ENCODE measurements at regions not wholly inside any gene's neighbourhood (a gene's known extent, or its start where the extent isn't known, plus 50 kb on each side); places are given as distances from the start of the nearest gene placed in this dataset.
A peak's percentile ranks its signal among the peaks of the same experiment; 100 is the strongest.

DNA sequence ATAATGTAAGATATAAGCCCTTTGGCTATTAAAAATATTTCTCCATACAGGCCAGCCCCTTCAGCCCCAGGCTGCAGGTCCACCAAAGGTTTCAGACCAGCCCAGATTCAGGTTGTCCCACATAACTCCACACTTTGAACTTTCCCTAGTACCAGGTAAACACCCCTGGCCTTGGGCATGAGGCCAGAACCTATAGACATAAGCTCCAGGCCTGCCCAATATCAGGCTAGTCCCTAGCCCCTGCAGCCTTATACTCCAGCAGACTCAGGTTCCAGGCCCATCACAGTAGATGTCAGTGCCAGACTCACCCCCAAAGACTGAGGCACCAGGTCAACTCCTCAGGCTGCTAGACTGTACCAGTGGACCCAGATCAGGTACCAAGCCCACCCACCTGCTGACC is 178.5 kb upstream of the DAAM1 start (continued):
- TF ChIP-seq, protein P1, sequence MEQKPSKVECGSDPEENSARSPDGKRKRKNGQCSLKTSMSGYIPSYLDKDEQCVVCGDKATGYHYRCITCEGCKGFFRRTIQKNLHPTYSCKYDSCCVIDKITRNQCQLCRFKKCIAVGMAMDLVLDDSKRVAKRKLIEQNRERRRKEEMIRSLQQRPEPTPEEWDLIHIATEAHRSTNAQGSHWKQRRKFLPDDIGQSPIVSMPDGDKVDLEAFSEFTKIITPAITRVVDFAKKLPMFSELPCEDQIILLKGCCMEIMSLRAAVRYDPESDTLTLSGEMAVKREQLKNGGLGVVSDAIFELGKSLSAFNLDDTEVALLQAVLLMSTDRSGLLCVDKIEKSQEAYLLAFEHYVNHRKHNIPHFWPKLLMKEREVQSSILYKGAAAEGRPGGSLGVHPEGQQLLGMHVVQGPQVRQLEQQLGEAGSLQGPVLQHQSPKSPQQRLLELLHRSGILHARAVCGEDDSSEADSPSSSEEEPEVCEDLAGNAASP (CRISPR knock-in tag; IDR thresholded peaks at IDR 0.05; ENCODE audit: borderline replicate concordance): no peak
- TF ChIP-seq ZNF614 (CRISPR knock-in tag; IDR thresholded peaks at IDR 0.05; ENCODE audit: borderline replicate concordance) (no peak), IKZF4 (CRISPR knock-in tag; IDR thresholded peaks at IDR 0.05; ENCODE audit: borderline replicate concordance, low read depth, not compliant biosample characterization) (no peak), EP300 (IDR thresholded peaks at IDR 0.05; ENCODE audit: low read depth in 2 of 2, low read length in 2 of 2) (peak; percentile 21 to 70; a peak in 2 of 4 replicates), EP300 (CRISPR knock-in tag; IDR thresholded peaks at IDR 0.05; ENCODE audit: borderline replicate concordance) (0 out of 2 replicates have a peak, but pooled peaks have one; percentile 51), NR2F2 (IDR thresholded peaks at IDR 0.05; ENCODE audit: borderline replicate concordance, low read depth) (no peak), DR1 (CRISPR knock-in tag; IDR thresholded peaks at IDR 0.05) (no peak), KDM2A (CRISPR knock-in tag; IDR thresholded peaks at IDR 0.05; ENCODE audit: borderline replicate concordance, low read depth) (no peak), ZNF382 (CRISPR knock-in tag; IDR thresholded peaks at IDR 0.05; ENCODE audit: borderline replicate concordance) (no peak), POLR2AphosphoS2 (IDR thresholded peaks at IDR 0.05; ENCODE audit: low read depth, low read length) (no peak), ASH2L (IDR thresholded peaks at IDR 0.05; ENCODE audit: insufficient read length, low read depth, low read length) (no peak), SNAPC2 (CRISPR knock-in tag; IDR thresholded peaks at IDR 0.05) (no peak), NR2C2 (CRISPR knock-in tag; IDR thresholded peaks at IDR 0.05; ENCODE audit: borderline replicate concordance) (no peak), ZNF251 (CRISPR knock-in tag; IDR thresholded peaks at IDR 0.05) (no peak), RBFOX2 (IDR thresholded peaks at IDR 0.05; ENCODE audit: low read depth, low read length) (no peak)
- TF ChIP-seq, protein P2, sequence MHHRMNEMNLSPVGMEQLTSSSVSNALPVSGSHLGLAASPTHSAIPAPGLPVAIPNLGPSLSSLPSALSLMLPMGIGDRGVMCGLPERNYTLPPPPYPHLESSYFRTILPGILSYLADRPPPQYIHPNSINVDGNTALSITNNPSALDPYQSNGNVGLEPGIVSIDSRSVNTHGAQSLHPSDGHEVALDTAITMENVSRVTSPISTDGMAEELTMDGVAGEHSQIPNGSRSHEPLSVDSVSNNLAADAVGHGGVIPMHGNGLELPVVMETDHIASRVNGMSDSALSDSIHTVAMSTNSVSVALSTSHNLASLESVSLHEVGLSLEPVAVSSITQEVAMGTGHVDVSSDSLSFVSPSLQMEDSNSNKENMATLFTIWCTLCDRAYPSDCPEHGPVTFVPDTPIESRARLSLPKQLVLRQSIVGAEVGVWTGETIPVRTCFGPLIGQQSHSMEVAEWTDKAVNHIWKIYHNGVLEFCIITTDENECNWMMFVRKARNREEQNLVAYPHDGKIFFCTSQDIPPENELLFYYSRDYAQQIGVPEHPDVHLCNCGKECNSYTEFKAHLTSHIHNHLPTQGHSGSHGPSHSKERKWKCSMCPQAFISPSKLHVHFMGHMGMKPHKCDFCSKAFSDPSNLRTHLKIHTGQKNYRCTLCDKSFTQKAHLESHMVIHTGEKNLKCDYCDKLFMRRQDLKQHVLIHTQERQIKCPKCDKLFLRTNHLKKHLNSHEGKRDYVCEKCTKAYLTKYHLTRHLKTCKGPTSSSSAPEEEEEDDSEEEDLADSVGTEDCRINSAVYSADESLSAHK (CRISPR knock-in tag; IDR thresholded peaks at IDR 0.05; ENCODE audit: borderline replicate concordance): no peak
- TF ChIP-seq, protein P3, sequence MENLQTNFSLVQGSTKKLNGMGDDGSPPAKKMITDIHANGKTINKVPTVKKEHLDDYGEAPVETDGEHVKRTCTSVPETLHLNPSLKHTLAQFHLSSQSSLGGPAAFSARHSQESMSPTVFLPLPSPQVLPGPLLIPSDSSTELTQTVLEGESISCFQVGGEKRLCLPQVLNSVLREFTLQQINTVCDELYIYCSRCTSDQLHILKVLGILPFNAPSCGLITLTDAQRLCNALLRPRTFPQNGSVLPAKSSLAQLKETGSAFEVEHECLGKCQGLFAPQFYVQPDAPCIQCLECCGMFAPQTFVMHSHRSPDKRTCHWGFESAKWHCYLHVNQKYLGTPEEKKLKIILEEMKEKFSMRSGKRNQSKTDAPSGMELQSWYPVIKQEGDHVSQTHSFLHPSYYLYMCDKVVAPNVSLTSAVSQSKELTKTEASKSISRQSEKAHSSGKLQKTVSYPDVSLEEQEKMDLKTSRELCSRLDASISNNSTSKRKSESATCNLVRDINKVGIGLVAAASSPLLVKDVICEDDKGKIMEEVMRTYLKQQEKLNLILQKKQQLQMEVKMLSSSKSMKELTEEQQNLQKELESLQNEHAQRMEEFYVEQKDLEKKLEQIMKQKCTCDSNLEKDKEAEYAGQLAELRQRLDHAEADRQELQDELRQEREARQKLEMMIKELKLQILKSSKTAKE (CRISPR knock-in tag; IDR thresholded peaks at IDR 0.05; ENCODE audit: borderline replicate concordance): no peak
- TF ChIP-seq, protein P4, sequence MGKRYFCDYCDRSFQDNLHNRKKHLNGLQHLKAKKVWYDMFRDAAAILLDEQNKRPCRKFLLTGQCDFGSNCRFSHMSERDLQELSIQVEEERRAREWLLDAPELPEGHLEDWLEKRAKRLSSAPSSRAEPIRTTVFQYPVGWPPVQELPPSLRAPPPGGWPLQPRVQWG (CRISPR knock-in tag; IDR thresholded peaks at IDR 0.05; ENCODE audit: borderline replicate concordance, low read depth): no peak
- TF ChIP-seq, protein P5, sequence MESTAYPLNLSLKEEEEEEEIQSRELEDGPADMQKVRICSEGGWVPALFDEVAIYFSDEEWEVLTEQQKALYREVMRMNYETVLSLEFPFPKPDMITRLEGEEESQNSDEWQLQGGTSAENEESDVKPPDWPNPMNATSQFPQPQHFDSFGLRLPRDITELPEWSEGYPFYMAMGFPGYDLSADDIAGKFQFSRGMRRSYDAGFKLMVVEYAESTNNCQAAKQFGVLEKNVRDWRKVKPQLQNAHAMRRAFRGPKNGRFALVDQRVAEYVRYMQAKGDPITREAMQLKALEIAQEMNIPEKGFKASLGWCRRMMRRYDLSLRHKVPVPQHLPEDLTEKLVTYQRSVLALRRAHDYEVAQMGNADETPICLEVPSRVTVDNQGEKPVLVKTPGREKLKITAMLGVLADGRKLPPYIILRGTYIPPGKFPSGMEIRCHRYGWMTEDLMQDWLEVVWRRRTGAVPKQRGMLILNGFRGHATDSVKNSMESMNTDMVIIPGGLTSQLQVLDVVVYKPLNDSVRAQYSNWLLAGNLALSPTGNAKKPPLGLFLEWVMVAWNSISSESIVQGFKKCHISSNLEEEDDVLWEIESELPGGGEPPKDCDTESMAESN (CRISPR knock-in tag; conservative IDR thresholded peaks at IDR 0.05): 0 out of 2 replicates have a peak, but pooled peaks have one; percentile 41
- TF ChIP-seq, protein P6, sequence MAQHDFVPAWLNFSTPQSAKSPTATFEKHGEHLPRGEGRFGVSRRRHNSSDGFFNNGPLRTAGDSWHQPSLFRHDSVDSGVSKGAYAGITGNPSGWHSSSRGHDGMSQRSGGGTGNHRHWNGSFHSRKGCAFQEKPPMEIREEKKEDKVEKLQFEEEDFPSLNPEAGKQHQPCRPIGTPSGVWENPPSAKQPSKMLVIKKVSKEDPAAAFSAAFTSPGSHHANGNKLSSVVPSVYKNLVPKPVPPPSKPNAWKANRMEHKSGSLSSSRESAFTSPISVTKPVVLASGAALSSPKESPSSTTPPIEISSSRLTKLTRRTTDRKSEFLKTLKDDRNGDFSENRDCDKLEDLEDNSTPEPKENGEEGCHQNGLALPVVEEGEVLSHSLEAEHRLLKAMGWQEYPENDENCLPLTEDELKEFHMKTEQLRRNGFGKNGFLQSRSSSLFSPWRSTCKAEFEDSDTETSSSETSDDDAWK (CRISPR knock-in tag; IDR thresholded peaks at IDR 0.05): no peak

Measured in HepG2 (cell line).